T-helper 17 cell (primary cell): ENCODE measurements at regions not wholly inside any gene's neighbourhood (a gene's known extent, or its start where the extent isn't known, plus 50 kb on each side); places are given as distances from the start of the nearest gene placed in this dataset.

Experiments used
- ATAC-seq: fragments of 150-1000 bp; cut with Tn5 transposase; 2 replicates; pipeline ENCODE4 v1.10.0; 2021; ENCODE audit warnings: mild to moderate bottlenecking, moderate library complexity
- DNase-seq, 3 donors: peaks; one replicate each; pipeline versions ENCODE4 v3.0.0 to v3.0.0-alpha.2; 2020 to 2021
- H3K9me3 ChIP-seq: one replicate; pipeline ENCODE4 v1.7.0; 2013; ENCODE audit warnings: low read length, mild to moderate bottlenecking; ENCODE audit not compliant: control insufficient read depth, poor library complexity, severe bottlenecking
- H3K27ac Mint-ChIP-seq: one replicate; pipeline ENCODE4 v1.8.0; 2022; ENCODE audit warnings: mild to moderate bottlenecking, moderate library complexity, mixed read lengths
- H3K27me3 Mint-ChIP-seq: one replicate; pipeline ENCODE4 v1.8.0; 2022; ENCODE audit warnings: mixed read lengths
- H3K36me3 Mint-ChIP-seq: one replicate; pipeline ENCODE4 v1.8.0; 2022; ENCODE audit warnings: low read depth, mixed read lengths
- H3K4me1 Mint-ChIP-seq: one replicate; pipeline ENCODE4 v1.8.0; 2022; ENCODE audit warnings: mild to moderate bottlenecking, mixed read lengths
- H3K4me3 Mint-ChIP-seq: one replicate; pipeline ENCODE4 v1.8.0; 2022; ENCODE audit warnings: mild to moderate bottlenecking, moderate library complexity, mixed read lengths

DNA sequence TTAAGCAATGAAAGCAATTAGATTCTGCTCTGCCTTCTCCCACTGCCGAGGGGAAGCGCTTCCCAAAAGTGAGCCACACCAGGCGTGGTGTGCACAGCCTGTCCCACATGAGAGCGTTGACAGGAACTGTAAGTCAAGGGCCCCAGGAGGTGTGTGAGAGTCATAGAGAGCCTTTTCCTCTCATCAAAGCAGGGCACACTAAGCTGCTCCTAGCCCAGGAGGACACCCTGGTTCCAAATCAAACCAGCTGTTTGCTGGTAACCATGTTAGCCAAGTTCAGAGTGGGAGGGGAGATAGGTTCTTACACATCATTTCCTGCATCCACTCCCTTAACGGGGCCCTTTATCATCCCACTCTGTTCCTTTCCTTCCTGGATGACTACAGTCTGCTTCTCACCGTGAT is 98.3 kb downstream of the SPTSSA start:
- Mint-ChIP-seq H3K27me3 (peaks cover 39% of the 10 kb centered on the region), H3K27ac (no peak overlapping the region), H3K36me3 (no peaks in the 10 kb centered on the region), H3K4me1 (peaks cover 10% of the 10 kb centered on the region), H3K4me3 (no peak overlapping the region)
- no peaks in the 10 kb centered on the region for H3K9me3 ChIP-seq
- ATAC-seq (no peak), DNase-seq (no peak)

GRCh38 chr14:34362641-34363251 is 99.3 kb downstream of the SPTSSA start:
- no peak overlapping the region for H3K27ac Mint-ChIP-seq
- H3K4me1 Mint-ChIP-seq = peaks cover 10% of the 10 kb centered on the region
- no peak for DNase-seq
- H3K9me3 ChIP-seq = no peaks in the 10 kb centered on the region
- no peaks in the 10 kb centered on the region for H3K36me3 Mint-ChIP-seq
- ATAC-seq = no peak
- no peak overlapping the region for H3K4me3 Mint-ChIP-seq
- peaks cover 33% of the 10 kb centered on the region for H3K27me3 Mint-ChIP-seq

- no peak overlapping the region for H3K27ac Mint-ChIP-seq
- peaks cover 21% of the 10 kb centered on the region for H3K27me3 Mint-ChIP-seq
- no peak overlapping the region for H3K4me3 Mint-ChIP-seq
- no peaks in the 10 kb centered on the region for H3K9me3 ChIP-seq
- no peaks in the 10 kb centered on the region for H3K36me3 Mint-ChIP-seq
- ATAC-seq = no peak
- no peak for DNase-seq
- H3K4me1 Mint-ChIP-seq = peaks cover 10% of the 10 kb centered on the region
Measured at GRCh38 chr14:34361504-34362011, 100.5 kb downstream of the SPTSSA start.

DNA sequence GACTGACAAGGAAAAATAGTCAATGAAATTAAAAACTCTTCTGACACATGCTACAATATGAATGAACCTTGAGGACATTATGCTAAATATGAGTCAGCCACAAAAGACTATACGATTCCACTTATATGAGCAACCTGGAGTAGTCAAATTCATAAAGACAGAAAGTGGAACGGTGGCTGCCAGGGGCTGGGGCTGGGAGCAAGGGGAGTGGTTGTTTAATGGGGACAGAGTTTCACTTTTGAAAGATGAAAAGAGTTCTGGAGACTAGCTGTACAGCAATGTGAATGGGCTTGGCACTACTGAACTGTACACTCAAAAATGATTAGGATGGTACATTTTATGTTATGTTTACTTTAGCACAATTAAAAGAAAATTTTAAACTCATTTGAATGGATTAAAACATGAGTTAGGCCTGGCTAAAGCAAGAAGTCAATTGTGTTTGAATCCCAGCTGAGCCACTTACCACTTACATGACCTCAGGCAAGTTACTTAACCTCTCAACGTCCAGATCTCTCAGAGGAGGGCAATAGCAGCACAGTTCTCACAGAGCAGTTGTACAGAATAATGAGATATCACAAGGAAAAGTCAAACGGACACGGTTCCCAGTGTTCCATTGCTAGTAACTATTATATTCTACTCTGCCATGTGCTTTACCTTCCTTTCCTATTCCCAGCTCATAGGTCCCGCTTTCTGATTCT is 102.5 kb downstream of the SPTSSA start:
- ATAC-seq (no peak), DNase-seq (no peak)
- Mint-ChIP-seq H3K4me1 (peaks cover 10% of the 10 kb centered on the region), H3K27ac (peak overlapping the region; percentile 24), H3K36me3 (no peaks in the 10 kb centered on the region), H3K27me3 (peaks cover 13% of the 10 kb centered on the region), H3K4me3 (peak overlapping the region; percentile 25)
- H3K9me3 ChIP-seq = no peaks in the 10 kb centered on the region

DNA sequence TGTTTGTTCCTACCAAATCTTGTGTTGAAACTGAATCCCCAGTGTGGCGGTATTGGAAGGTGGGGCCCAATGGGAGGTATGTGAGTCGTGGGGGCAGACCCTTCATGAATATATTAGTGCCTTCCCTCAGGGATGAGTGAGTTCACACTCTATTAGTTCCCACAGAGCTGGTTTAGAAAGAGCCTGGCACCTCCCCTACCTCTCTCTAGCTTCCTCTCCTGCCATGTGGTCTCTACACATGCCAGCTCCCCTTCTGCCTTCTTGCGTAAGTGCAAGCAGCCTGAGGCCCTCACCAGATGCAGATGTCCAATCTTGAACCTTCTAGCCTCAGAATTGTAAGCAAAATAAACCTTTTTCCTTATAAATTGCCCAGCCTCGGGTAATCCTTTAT is 105.8 kb downstream of the SPTSSA start:
- DNase-seq (no peak), ATAC-seq (no peak)
- H3K27ac Mint-ChIP-seq = no peak overlapping the region
- H3K4me3 Mint-ChIP-seq = no peak overlapping the region
- H3K4me1 Mint-ChIP-seq = peaks cover 5% of the 10 kb centered on the region
- H3K36me3 Mint-ChIP-seq = no peaks in the 10 kb centered on the region
- no peaks in the 10 kb centered on the region for H3K9me3 ChIP-seq
- no peaks in the 10 kb centered on the region for H3K27me3 Mint-ChIP-seq

- peaks cover 5% of the 10 kb centered on the region for H3K4me1 Mint-ChIP-seq
- no peak overlapping the region for H3K27ac Mint-ChIP-seq
- H3K9me3 ChIP-seq = no peaks in the 10 kb centered on the region
- no peaks in the 10 kb centered on the region for H3K27me3 Mint-ChIP-seq
- DNase-seq (no peak), ATAC-seq (no peak)
- no peak overlapping the region for H3K4me3 Mint-ChIP-seq
- no peaks in the 10 kb centered on the region for H3K36me3 Mint-ChIP-seq
Measured at GRCh38 chr14:34355584-34356263, 106.3 kb downstream of the SPTSSA start.

DNA sequence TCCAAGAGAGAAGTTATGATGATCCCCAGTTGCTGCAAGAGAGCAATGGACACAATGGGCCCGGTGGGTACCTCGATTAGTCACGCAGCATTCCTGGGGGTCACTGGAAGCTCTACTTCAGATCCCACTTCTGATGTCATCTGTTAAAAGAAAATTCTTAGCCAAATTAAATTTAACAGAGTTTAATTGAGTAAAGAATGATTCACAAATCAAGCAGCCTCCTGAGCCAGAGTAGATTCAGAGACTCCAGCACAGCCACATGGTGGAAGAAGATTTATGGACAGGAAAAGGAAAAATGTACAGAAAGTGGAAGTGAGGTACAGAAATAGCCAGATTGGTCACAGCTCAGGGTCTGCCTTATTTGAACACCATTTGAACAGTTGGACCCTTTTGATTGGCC is 107.5 kb downstream of the SPTSSA start:
- no peak overlapping the region for H3K4me3 Mint-ChIP-seq
- H3K27me3 Mint-ChIP-seq = no peaks in the 10 kb centered on the region
- H3K27ac Mint-ChIP-seq = no peak overlapping the region
- no peak for DNase-seq
- no peaks in the 10 kb centered on the region for H3K9me3 ChIP-seq
- ATAC-seq = no peak
- H3K4me1 Mint-ChIP-seq = peaks cover 3% of the 10 kb centered on the region
- H3K36me3 Mint-ChIP-seq = no peaks in the 10 kb centered on the region

DNA sequence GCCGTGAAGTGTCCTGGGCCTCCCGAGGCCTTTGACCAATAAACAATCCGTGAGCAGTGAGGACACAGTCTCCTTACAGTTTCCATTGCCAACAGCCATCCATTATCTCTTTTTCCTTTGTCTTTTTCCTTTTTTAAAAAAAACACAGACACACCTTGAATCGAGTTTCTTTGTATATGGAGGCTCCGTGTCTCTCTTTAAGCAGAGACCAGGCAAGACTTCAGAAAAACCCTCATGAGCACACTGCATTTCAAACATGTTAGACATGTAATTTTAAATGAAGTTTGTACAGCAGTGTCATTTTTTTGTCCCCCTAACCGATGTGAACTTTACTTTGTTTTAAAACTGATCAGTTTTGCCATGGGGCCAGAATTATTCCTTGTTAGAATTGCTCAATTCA is 111.1 kb downstream of the SPTSSA start:
- H3K4me3 Mint-ChIP-seq = no peak overlapping the region
- no peak for DNase-seq

GRCh38 chr14:34348592-34348991 is 113.4 kb downstream of the SPTSSA start:
- H3K9me3 ChIP-seq = no peaks in the 10 kb centered on the region
- DNase-seq (no peak), ATAC-seq (no peak)
- no peaks in the 10 kb centered on the region for H3K27me3 Mint-ChIP-seq
- H3K36me3 Mint-ChIP-seq = no peaks in the 10 kb centered on the region
- no peak overlapping the region for H3K27ac Mint-ChIP-seq
- no peaks in the 10 kb centered on the region for H3K4me1 Mint-ChIP-seq
- no peak overlapping the region for H3K4me3 Mint-ChIP-seq

More for the DNA sequence above, 111.1 kb downstream of the SPTSSA start:
- Mint-ChIP-seq H3K27ac (no peak overlapping the region), H3K36me3 (no peaks in the 10 kb centered on the region), H3K27me3 (no peaks in the 10 kb centered on the region), H3K4me1 (no peaks in the 10 kb centered on the region)
- no peaks in the 10 kb centered on the region for H3K9me3 ChIP-seq
- ATAC-seq = no peak

DNA sequence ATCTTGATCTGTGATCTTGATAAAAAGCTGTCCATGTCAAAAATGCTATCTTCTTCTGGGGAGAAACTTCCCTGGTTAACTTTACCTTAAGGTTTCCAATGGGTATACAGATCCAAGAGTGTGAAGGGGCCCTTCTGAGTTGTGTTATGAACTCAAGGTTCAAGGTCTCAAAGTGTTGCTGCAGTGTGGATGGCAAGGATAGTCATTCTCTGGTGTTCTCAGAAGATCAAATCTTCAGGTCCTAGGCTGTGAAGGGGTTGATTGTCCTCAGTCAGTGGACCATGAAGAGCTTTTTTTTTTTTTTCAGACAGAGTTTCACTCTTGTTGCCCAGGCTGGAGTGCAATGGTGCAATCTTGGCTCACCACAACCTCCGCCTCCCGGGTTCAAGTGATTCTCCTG is 114.4 kb downstream of the SPTSSA start:
- no peaks in the 10 kb centered on the region for H3K9me3 ChIP-seq
- H3K27me3 Mint-ChIP-seq = no peaks in the 10 kb centered on the region
- no peak overlapping the region for H3K27ac Mint-ChIP-seq
- H3K4me3 Mint-ChIP-seq = no peak overlapping the region
- H3K36me3 Mint-ChIP-seq = no peaks in the 10 kb centered on the region
- ATAC-seq (no peak), DNase-seq (no peak)
- no peaks in the 10 kb centered on the region for H3K4me1 Mint-ChIP-seq

GRCh38 chr14:34345718-34346465 is 116.1 kb downstream of the SPTSSA start:
- no peak overlapping the region for H3K27ac Mint-ChIP-seq
- no peaks in the 10 kb centered on the region for H3K9me3 ChIP-seq
- H3K27me3 Mint-ChIP-seq = no peaks in the 10 kb centered on the region
- no peak overlapping the region for H3K4me3 Mint-ChIP-seq
- no peak for DNase-seq
- H3K4me1 Mint-ChIP-seq = no peaks in the 10 kb centered on the region
- ATAC-seq = no peak
- peaks cover 2% of the 10 kb centered on the region for H3K36me3 Mint-ChIP-seq

DNA sequence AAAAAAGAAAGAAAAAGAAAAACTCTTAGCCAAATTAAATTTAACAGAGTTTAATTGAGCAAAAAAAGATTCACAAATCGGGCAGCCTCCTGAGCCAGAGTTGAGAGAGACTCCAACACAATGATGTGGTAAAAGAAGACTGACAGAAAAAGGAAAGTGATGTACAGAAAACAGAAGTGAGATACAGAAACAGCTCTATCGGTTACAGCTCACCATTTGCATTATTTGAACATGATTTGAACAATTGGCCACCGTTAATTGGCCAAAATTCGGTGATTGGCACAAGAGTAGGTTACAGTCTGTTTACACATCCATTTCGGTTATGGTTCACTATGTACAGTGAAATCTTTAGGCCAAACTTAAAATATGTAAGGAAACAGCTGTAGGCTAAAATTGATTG is 117.7 kb downstream of the SPTSSA start:
- DNase-seq (no peak), ATAC-seq (no peak)
- H3K4me3 Mint-ChIP-seq = no peak overlapping the region
- H3K27me3 Mint-ChIP-seq = no peaks in the 10 kb centered on the region
- no peak overlapping the region for H3K27ac Mint-ChIP-seq
- no peaks in the 10 kb centered on the region for H3K9me3 ChIP-seq
- H3K36me3 Mint-ChIP-seq = peaks cover 2% of the 10 kb centered on the region
- H3K4me1 Mint-ChIP-seq = peaks cover 2% of the 10 kb centered on the region

DNA sequence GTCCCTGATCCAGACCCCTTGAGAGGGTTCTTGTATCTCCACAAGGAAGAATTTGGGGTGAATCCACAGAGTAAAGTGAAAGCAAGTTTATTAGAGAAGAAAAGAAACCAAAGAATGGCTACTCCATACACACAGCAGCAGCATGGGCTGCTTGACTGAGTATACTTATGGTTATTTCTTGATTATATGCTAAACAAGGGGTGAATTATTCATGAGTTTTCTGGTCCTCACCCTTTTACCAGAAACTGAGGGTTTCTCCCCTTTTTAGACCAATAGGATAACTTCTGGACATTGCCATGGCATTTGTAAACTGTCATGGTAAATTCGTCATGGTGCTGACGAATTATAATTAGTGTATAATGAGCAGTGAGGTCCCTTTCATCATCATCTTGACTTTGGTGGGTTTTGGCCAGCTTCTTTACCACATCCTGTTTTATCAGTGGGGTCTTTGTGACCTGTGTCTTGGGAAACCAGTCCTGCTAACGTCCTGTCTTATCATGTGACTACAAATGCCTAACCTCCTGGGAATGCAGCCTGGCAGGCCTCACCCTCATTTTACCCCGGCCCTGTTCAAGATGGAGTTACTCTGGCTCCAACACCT is 121.9 kb downstream of the SPTSSA start:
- no peak overlapping the region for H3K4me3 Mint-ChIP-seq
- H3K36me3 Mint-ChIP-seq = peaks cover 2% of the 10 kb centered on the region
- no peak for DNase-seq
- no peaks in the 10 kb centered on the region for H3K9me3 ChIP-seq
- H3K27ac Mint-ChIP-seq = peak overlapping the region; percentile 72
- H3K4me1 Mint-ChIP-seq = peaks cover 6% of the 10 kb centered on the region
- H3K27me3 Mint-ChIP-seq = no peaks in the 10 kb centered on the region
- no peak for ATAC-seq
